OCI-LY7 (cell line): ENCODE measurements at regions not wholly inside any gene's neighbourhood (a gene's known extent, or its start where the extent isn't known, plus 50 kb on each side); places are given as distances from the start of the nearest gene placed in this dataset.

ENCODE experiments used
- BruUV-seq: library from RNA; stranded (reverse); fragments of 400-500 nt; replicated peaks from 2 replicates; lab custom pipeline; 2021; lab: Mats Ljungman, UMichigan
- CTCF ChIA-PET: fragments of 300-600 bp; sonication (Branson Sonifier 250); formaldehyde crosslinking; loops from one replicate; lab custom pipeline; 2022; ENCODE audit warnings: antibody characterized with exemption; ENCODE audit not compliant: unreplicated experiment; lab: Charles Lee
- POLR2A ChIA-PET: fragments of 300-600 bp; sonication (Branson Sonifier 250); formaldehyde crosslinking; loops from one replicate; lab custom pipeline; 2022; ENCODE audit warnings: antibody characterized with exemption; lab: Charles Lee
- DNase-seq: peaks from one replicate; pipeline ENCODE4 v3.0.0-alpha.2; 2015; ENCODE audit warnings: low spot score
- H2AFZ ChIP-seq: fragments of 200-600 bp; sonication (generic), shearing (Covaris generic); 2 replicates; pipeline ENCODE4 v1.6.1; 2014; ENCODE audit warnings: mild to moderate bottlenecking, antibody characterized with exemption, low read length, moderate library complexity
- H3K27ac ChIP-seq: fragments of 200-600 bp; sonication (generic); 2 replicates; pipeline ENCODE4 v1.5.1; 2014; ENCODE audit warnings: mixed run types, low read depth, mild to moderate bottlenecking, moderate library complexity, low read length, inconsistent platforms; ENCODE audit not compliant: poor library complexity, severe bottlenecking
- H3K36me3 ChIP-seq: fragments of 200-600 bp; sonication (generic); 2 replicates; pipeline ENCODE4 v1.6.1; 2014; ENCODE audit warnings: mild to moderate bottlenecking, antibody characterized with exemption, low read length, moderate library complexity, mixed read lengths; ENCODE audit not compliant: insufficient read depth
- H3K4me1 ChIP-seq: fragments of 200-600 bp; sonication (generic); 2 replicates; pipeline ENCODE4 v1.5.1; 2014; ENCODE audit warnings: mild to moderate bottlenecking, low read length; ENCODE audit not compliant: insufficient read depth, poor library complexity, severe bottlenecking
- H3K4me2 ChIP-seq: fragments of 200-600 bp; sonication (generic); 2 replicates; pipeline ENCODE4 v1.6.1; 2014; ENCODE audit warnings: mild to moderate bottlenecking, low read length
- H3K4me3 ChIP-seq: fragments of 200-600 bp; sonication (generic); 2 replicates; pipeline ENCODE4 v1.5.1; 2014; ENCODE audit warnings: mild to moderate bottlenecking, low read depth, low read length; ENCODE audit not compliant: poor library complexity, severe bottlenecking
- H3K79me2 ChIP-seq: fragments of 200-600 bp; sonication (generic); 2 replicates; pipeline ENCODE4 v1.6.1; 2016; ENCODE audit warnings: low read depth, mild to moderate bottlenecking, low read length, moderate library complexity, mixed read lengths; ENCODE audit not compliant: insufficient read depth
- H3K9me2 ChIP-seq: fragments of 200-600 bp; sonication (generic); 2 replicates; pipeline ENCODE4 v1.6.1; 2016; ENCODE audit warnings: mild to moderate bottlenecking, low read length, mixed read lengths; ENCODE audit not compliant: insufficient read depth
- H3K9me3 ChIP-seq: fragments of 200-600 bp; sonication (generic); 2 replicates; pipeline ENCODE4 v1.6.1; 2014; ENCODE audit warnings: mild to moderate bottlenecking, mixed run types, low read length, mixed read lengths
- H4K20me1 ChIP-seq: fragments of 200-600 bp; sonication (generic); 2 replicates; pipeline ENCODE4 v1.6.1; 2014; ENCODE audit warnings: mild to moderate bottlenecking, antibody characterized with exemption, low read length, moderate library complexity, mixed read lengths; ENCODE audit not compliant: insufficient read depth
- EZH2phosphoT487 ChIP-seq: fragments of 200-600 bp; sonication (generic); IDR thresholded peaks from 2 replicates; pipeline ENCODE4 v1.6.1; 2018; ENCODE audit warnings: low read depth, borderline replicate concordance, mild to moderate bottlenecking, mixed run types, antibody characterized with exemption, low read length, moderate library complexity, mixed read lengths
- intact Hi-C: fragments of 100-400 bp; cut with micrococcal nuclease; formaldehyde crosslinking; loops from one replicate; pipeline ENCODE4 v1.10.0; 2022; ENCODE audit not compliant: unreplicated experiment
- TF ChIP-seq, protein P1 (sequence below): fragments of 200-600 bp; sonication (generic); conservative IDR thresholded peaks from 2 replicates; pipeline ENCODE4 v1.5.1; 2014; ENCODE audit warnings: mild to moderate bottlenecking, antibody characterized with exemption, low read length, moderate library complexity, mixed read lengths

DNA sequence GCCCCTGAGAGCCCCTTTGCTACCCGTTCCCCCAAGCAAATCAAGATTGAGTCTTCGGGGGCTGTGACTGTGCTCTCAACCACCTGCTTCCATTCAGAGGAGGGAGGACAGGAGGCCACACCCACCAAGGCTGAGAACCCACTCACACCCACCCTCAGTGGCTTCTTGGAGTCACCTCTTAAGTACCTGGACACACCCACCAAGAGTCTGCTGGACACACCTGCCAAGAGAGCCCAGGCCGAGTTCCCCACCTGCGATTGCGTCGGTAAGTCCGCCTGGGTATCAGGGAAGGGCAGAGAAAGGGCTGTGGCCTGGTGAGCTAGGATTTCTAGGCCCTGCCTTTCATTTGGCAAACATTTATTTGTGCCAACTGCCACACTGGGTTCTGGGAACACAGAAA lies 63.4 kb downstream of the TET3 start:
- Histone ChIP-seq H3K4me2 (no peak overlapping the region), H3K36me3 (peaks cover 33% of the 10 kb centered on the region), H4K20me1 (no peaks in the 10 kb centered on the region), H3K27ac (no peak overlapping the region), H3K4me1 (peaks cover 5% of the 10 kb centered on the region), H2AFZ (no peak overlapping the region), H3K9me3 (no peaks in the 10 kb centered on the region), H3K9me2 (no peaks in the 10 kb centered on the region), H3K79me2 (no peaks in the 10 kb centered on the region), H3K4me3 (no peak overlapping the region)
- BruUV-seq: no TSS peak
- intact Hi-C loops: no loop called here
- CTCF ChIA-PET: no interaction called here
- POLR2A ChIA-PET: interaction anchor here (1.1 kb wide), 1 partner anchor 8 kb away, joined by 3 read pairs; no protein-coding TSS in a partner anchor
- DNase-seq: no peak
- TF ChIP-seq, protein P1, sequence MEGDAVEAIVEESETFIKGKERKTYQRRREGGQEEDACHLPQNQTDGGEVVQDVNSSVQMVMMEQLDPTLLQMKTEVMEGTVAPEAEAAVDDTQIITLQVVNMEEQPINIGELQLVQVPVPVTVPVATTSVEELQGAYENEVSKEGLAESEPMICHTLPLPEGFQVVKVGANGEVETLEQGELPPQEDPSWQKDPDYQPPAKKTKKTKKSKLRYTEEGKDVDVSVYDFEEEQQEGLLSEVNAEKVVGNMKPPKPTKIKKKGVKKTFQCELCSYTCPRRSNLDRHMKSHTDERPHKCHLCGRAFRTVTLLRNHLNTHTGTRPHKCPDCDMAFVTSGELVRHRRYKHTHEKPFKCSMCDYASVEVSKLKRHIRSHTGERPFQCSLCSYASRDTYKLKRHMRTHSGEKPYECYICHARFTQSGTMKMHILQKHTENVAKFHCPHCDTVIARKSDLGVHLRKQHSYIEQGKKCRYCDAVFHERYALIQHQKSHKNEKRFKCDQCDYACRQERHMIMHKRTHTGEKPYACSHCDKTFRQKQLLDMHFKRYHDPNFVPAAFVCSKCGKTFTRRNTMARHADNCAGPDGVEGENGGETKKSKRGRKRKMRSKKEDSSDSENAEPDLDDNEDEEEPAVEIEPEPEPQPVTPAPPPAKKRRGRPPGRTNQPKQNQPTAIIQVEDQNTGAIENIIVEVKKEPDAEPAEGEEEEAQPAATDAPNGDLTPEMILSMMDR: no peak
- TF ChIP-seq EZH2phosphoT487: no peak

DNA sequence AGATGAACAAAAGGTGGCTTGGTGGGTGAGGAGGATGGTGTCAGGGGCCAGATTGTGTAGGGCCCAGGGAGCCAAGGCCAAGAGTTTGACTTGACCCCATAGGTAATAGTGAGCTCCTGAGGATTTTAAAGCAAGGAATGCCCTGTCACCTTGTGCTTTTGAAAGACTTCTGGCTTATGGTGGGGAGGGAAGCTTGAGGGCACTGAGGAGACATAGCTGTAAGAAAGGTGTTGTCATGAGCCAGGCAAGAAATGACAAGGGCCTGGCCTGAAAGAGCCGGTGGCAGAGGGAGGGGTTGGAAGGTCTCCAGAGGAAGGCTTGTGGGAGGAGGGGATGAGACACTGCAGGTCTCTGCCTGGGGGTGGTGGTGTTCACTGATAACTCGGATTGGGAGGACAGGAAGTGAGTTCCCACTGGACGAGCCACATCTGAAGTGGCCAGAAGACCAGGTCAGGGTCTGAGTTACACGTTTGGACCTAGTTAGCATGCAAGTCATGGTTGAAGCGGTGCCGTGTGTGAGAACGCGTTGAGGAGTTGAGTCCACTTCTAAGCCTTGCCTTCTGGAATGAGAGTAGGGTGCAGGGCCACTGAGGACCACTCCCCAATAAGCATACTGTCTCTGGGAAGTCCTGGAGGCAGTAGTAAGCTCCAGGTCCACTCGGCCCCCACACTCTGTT lies 64.3 kb downstream of the TET3 start:
- Histone ChIP-seq H3K9me3 (no peaks in the 10 kb centered on the region), H3K9me2 (no peaks in the 10 kb centered on the region), H3K36me3 (peaks cover 33% of the 10 kb centered on the region), H4K20me1 (no peaks in the 10 kb centered on the region), H3K27ac (no peak overlapping the region), H3K4me3 (no peak overlapping the region), H3K4me2 (no peak overlapping the region), H3K4me1 (peaks cover 11% of the 10 kb centered on the region), H2AFZ (no peak overlapping the region), H3K79me2 (no peaks in the 10 kb centered on the region)
- TF ChIP-seq EZH2phosphoT487: no peak
- BruUV-seq: no TSS peak
- DNase-seq: no peak
- intact Hi-C loops: no loop called here
- ChIA-PET CTCF (no interaction called here), POLR2A (no interaction called here)

DNA sequence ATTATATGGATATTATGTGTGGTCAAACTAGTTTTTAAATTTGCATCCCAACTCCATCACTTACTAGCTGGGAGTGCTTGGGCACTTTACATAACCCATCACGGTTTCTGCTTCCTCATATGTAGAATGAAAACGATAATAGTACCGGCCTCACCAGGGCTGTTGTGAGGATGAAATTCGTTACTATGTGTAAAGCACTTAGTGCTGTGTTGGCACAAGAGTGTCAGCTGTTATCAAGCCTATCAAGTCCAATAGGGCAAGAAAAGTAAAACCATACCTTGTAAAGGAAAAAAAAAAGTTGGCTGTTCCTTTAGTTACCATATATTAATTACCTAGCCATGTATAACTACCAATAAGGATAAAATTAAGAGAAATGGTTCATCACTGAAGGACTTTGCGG lies 65.4 kb downstream of the TET3 start:
- no peaks in the 10 kb centered on the region for H3K9me3 ChIP-seq
- H4K20me1 ChIP-seq: no peaks in the 10 kb centered on the region
- no peak overlapping the region for H2AFZ ChIP-seq
- intact Hi-C loops: no loop called here
- no TSS peak for BruUV-seq
- ChIA-PET CTCF (no interaction called here), POLR2A (no interaction called here)
- no peaks in the 10 kb centered on the region for H3K9me2 ChIP-seq
- H3K36me3 ChIP-seq: peaks cover 33% of the 10 kb centered on the region
- no peak for TF ChIP-seq EZH2phosphoT487
- TF ChIP-seq, protein P1: no peak
- DNase-seq: no peak
- no peak overlapping the region for H3K4me3 ChIP-seq
- H3K79me2 ChIP-seq: no peaks in the 10 kb centered on the region
- no peak overlapping the region for H3K4me2 ChIP-seq
- H3K4me1 ChIP-seq: peaks cover 11% of the 10 kb centered on the region
- H3K27ac ChIP-seq: no peak overlapping the region
